HEK293T (cell line): ENCODE measurements at regions not wholly inside any gene's neighbourhood (a gene's known extent, or its start where the extent isn't known, plus 50 kb on each side); places are given as distances from the start of the nearest gene placed in this dataset.

Experiments
- ARNT ChIP-seq: fragments of 450-650 bp; IDR thresholded peaks from 2 replicates; pipeline ENCODE4 v1.6.1; 2017; ENCODE audit warnings: mild to moderate bottlenecking
- BHLHE40 ChIP-seq: fragments of 450-650 bp; IDR thresholded peaks from 2 replicates; pipeline ENCODE4 v1.6.1; 2016; ENCODE audit warnings: mild to moderate bottlenecking, moderate library complexity, borderline replicate concordance
- ELF4 ChIP-seq: fragments of 450-650 bp; IDR thresholded peaks from 2 replicates; pipeline ENCODE4 v1.6.1; 2017; ENCODE audit warnings: antibody characterized with exemption
- FOXA1 ChIP-seq: fragments of 450-650 bp; IDR thresholded peaks from 2 replicates; pipeline ENCODE4 v1.6.1; 2016; ENCODE audit warnings: mild to moderate bottlenecking
- FOXK2 ChIP-seq: fragments of 450-650 bp; IDR thresholded peaks from 2 replicates; pipeline ENCODE4 v1.6.1; 2016; ENCODE audit warnings: mild to moderate bottlenecking
- HDGF ChIP-seq: fragments of 450-650 bp; IDR thresholded peaks from 2 replicates; pipeline ENCODE4 v1.6.1; 2017; ENCODE audit warnings: antibody characterized with exemption, borderline replicate concordance
- L3MBTL2 ChIP-seq: fragments of 450-650 bp; conservative IDR thresholded peaks from 2 replicates; pipeline ENCODE4 v1.6.1; 2016; ENCODE audit warnings: mild to moderate bottlenecking
- LEF1 ChIP-seq: fragments of 450-650 bp; IDR thresholded peaks from 2 replicates; pipeline ENCODE4 v1.6.1; 2017; ENCODE audit warnings: mild to moderate bottlenecking, borderline replicate concordance
- NFRKB ChIP-seq: fragments of 450-650 bp; IDR thresholded peaks from 2 replicates; pipeline ENCODE4 v1.6.1; 2016; ENCODE audit warnings: mild to moderate bottlenecking, moderate library complexity
- SP1 ChIP-seq: fragments of 450-650 bp; IDR thresholded peaks from 2 replicates; pipeline ENCODE4 v1.6.1; 2017
- SUZ12 ChIP-seq: fragments of 450-650 bp; IDR thresholded peaks from 2 replicates; pipeline ENCODE4 v1.6.1; 2016; ENCODE audit warnings: mild to moderate bottlenecking
- ZNF384 ChIP-seq: fragments of 450-650 bp; IDR thresholded peaks from 2 replicates; pipeline ENCODE4 v1.6.1; 2016

GRCh38 chr5:74514888-74515551, 125.5 kb downstream of the ENC1 start:
- TF ChIP-seq LEF1 (no peak), ELF4 (no peak), FOXA1 (no peak), ZNF384 (no peak), SP1 (no peak), ARNT (no peak), NFRKB (no peak), HDGF (no peak), SUZ12 (no peak), L3MBTL2 (no peak), BHLHE40 (no peak), FOXK2 (no peak)
